ENCODE measurements at regions not wholly inside any gene's neighbourhood (a gene's known extent, or its start where the extent isn't known, plus 50 kb on each side); places are given as distances from the start of the nearest gene placed in this dataset.

GRCh38 chr1:219689774-219690173 is 76.9 kb upstream of the ZC3H11B start:
- H2BK120ac ChIP-seq (ENCODE audit: low read depth, low read length): no peak overlapping the region
- ChIA-PET CTCF (no interaction called here), POLR2A (ENCODE audit: unreplicated experiment) (no interaction called here)
- no peak overlapping the region for H2AK9ac ChIP-seq (replicated peaks; ENCODE audit: low read depth, low read length, poor library complexity)
- in situ Hi-C loops (cut with MboI; ENCODE audit: low sequenced_read_pairs) (no loop called here), dilution Hi-C loops (cut with HindIII; ENCODE audit: low sequenced_read_pairs, unreplicated experiment) (no loop called here), intact Hi-C loops (cut with micrococcal nuclease) (no loop called here)
- H2AFZ ChIP-seq (replicated peaks; ENCODE audit: low read length, poor library complexity): no peak overlapping the region
- no CpG with 5 or more reads among the region's 2 CpGs for WGBS, 2 experiments (ENCODE audit: extremely low coverage in 2 of 2, insufficient read length in 1 of 2)
- no peaks in the 10 kb centered on the region for H3K36me3 ChIP-seq (ENCODE audit: control insufficient read depth, insufficient read depth, low read length)
- H3K23ac ChIP-seq (ENCODE audit: low read depth, low read length): no peak overlapping the region
- H3K4me3 ChIP-seq (ENCODE audit: insufficient read depth, low read depth, low read length): no peak overlapping the region
- H2BK5ac ChIP-seq (ENCODE audit: low read depth, low read length, poor library complexity, severe bottlenecking): no peak overlapping the region
- BruUV-seq (replicated peaks): no TSS peak
- H3K27me3 ChIP-seq (ENCODE audit: control insufficient read depth, insufficient read depth, low read length): no peaks in the 10 kb centered on the region
- H3K9me3 ChIP-seq (ENCODE audit: control insufficient read depth, insufficient read depth, low read length): no peaks in the 10 kb centered on the region
- no peak overlapping the region for H4K91ac ChIP-seq (ENCODE audit: insufficient read depth, low read depth, low read length)
- DNase-seq: no peak
- no peak overlapping the region for H2BK15ac ChIP-seq (ENCODE audit: low read depth, low read length)
- H3K56ac ChIP-seq (ENCODE audit: extremely low read depth, insufficient read depth, low read length): no peak overlapping the region
- H3K27ac ChIP-seq (ENCODE audit: insufficient read depth, low read length): no peak overlapping the region
- no peak for ATAC-seq (ENCODE audit: low read depth)
- H4K8ac ChIP-seq (ENCODE audit: low read depth in 2 of 2, low read length in 2 of 2): no peak overlapping the region
- H3K4me1 ChIP-seq (ENCODE audit: control insufficient read depth, insufficient read depth, low read length): no peaks in the 10 kb centered on the region; the same call in 1 of the 2 replicates
- no peak overlapping the region for H2BK20ac ChIP-seq (ENCODE audit: low read depth, low read length)
- H2AK5ac ChIP-seq (ENCODE audit: low read depth, low read length): no peak overlapping the region
- no peak overlapping the region for H3K4me2 ChIP-seq (ENCODE audit: low read depth, low read length)
- TF ChIP-seq NFE2L2 (IDR thresholded peaks at IDR 0.05; ENCODE audit: low read depth, low read length) (no peak), MAFK (IDR thresholded peaks at IDR 0.05; ENCODE audit: low read depth, low read length) (peak; percentile 48)
- H3K79me1 ChIP-seq (ENCODE audit: low read depth in 1 of 2, low read length in 2 of 2): no peaks in the 10 kb centered on the region
- H4K5ac ChIP-seq (ENCODE audit: low read depth, low read length): no peak overlapping the region
- H3K4ac ChIP-seq (ENCODE audit: low read depth, low read length): no peak overlapping the region
- no peaks in the 10 kb centered on the region for H4K20me1 ChIP-seq (ENCODE audit: insufficient read depth, low read length)
- no peaks in the 10 kb centered on the region for H3K9me1 ChIP-seq (ENCODE audit: insufficient read depth, low read length)
- no peak overlapping the region for H3K14ac ChIP-seq (replicated peaks; ENCODE audit: low read depth, low read length)
- no peak overlapping the region for H3K18ac ChIP-seq (ENCODE audit: low read depth, low read length)
- H3K9ac ChIP-seq (ENCODE audit: low read depth, low read length): no peak overlapping the region
